ENCODE measurements at regions not wholly inside any gene's neighbourhood (a gene's known extent, or its start where the extent isn't known, plus 50 kb on each side); places are given as distances from the start of the nearest gene placed in this dataset.

GRCh38 chr2:129478902-129479517 is 500.5 kb upstream of the RAB6C start:
- H3K4me3 ChIP-seq (replicated peaks in 1 of 3; ENCODE audit: insufficient read depth in 1 of 3, low read depth in 1 of 3, low read length in 3 of 3): no peak overlapping the region
- no peaks in the 10 kb centered on the region for H3K27me3 ChIP-seq (ENCODE audit: control insufficient read depth in 2 of 2, insufficient read depth in 2 of 2, low read length in 2 of 2)
- H3K4me1 ChIP-seq (ENCODE audit: control insufficient read depth, extremely low read depth, insufficient read depth, low read length): no peaks in the 10 kb centered on the region
- CTCF ChIA-PET: no interaction called here
- no peaks in the 10 kb centered on the region for H3K79me2 ChIP-seq (ENCODE audit: control insufficient read depth, insufficient read depth, low read length)
- no peak for TF ChIP-seq POLR2A (IDR thresholded peaks at IDR 0.05; ENCODE audit: low read depth, low read length)
- no peak for TF ChIP-seq POLR2AphosphoS5 (IDR thresholded peaks at IDR 0.05; ENCODE audit: insufficient read depth, low read depth, low read length)
- TF ChIP-seq FOS (IDR thresholded peaks at IDR 0.05; ENCODE audit: borderline replicate concordance, insufficient read depth, low read length): no peak
- TF ChIP-seq GATA2 (IDR thresholded peaks at IDR 0.05; ENCODE audit: insufficient read depth, insufficient read length, low read depth, low read length): no peak
- TF ChIP-seq EZH2 (IDR thresholded peaks at IDR 0.05; ENCODE audit: borderline replicate concordance, low read depth, low read length, severe bottlenecking): no peak
- no peak for TF ChIP-seq CTCF (IDR thresholded peaks at IDR 0.05; ENCODE audit: extremely low read depth in 1 of 2, insufficient read depth in 1 of 2, low read depth in 1 of 2, low read length in 2 of 2)
- TF ChIP-seq JUN (IDR thresholded peaks at IDR 0.05; ENCODE audit: borderline replicate concordance, insufficient read depth, insufficient read length, low read depth): no peak
- TF ChIP-seq MYC (IDR thresholded peaks at IDR 0.05; ENCODE audit: low read depth, low read length): no peak
- no peak for TF ChIP-seq MAX (IDR thresholded peaks at IDR 0.05; ENCODE audit: insufficient read depth, insufficient read length)
- H3K9me1 ChIP-seq (replicated peaks; ENCODE audit: control insufficient read depth, extremely low read depth, insufficient read depth, low read length): no peaks in the 10 kb centered on the region
- no peak overlapping the region for H2AFZ ChIP-seq (ENCODE audit: low read depth, low read length)
- POLR2A ChIA-PET: no interaction called here
- H3K36me3 ChIP-seq (ENCODE audit: control insufficient read depth in 2 of 2, extremely low read depth in 1 of 2, insufficient read depth in 2 of 2, low read length in 2 of 2): no peaks in the 10 kb centered on the region
- no peak for FAIRE-seq
- H3K9ac ChIP-seq (replicated peaks; ENCODE audit: extremely low read depth, insufficient read depth, low read length): no peak overlapping the region
- no peak for DNase-seq (ENCODE audit: low read depth, low spot score)
- no peaks in the 10 kb centered on the region for H4K20me1 ChIP-seq (replicated peaks; ENCODE audit: control insufficient read depth, extremely low read depth, insufficient read depth, low read length)
- no peaks in the 10 kb centered on the region for H3K9me3 ChIP-seq (replicated peaks; ENCODE audit: control insufficient read depth, insufficient read depth, low read length)
- intact Hi-C loops (cut with micrococcal nuclease): no loop called here
- H3K27ac ChIP-seq (ENCODE audit: insufficient read depth, low read depth, low read length): no peak overlapping the region
- H3K4me2 ChIP-seq (ENCODE audit: insufficient read depth, low read length): no peak overlapping the region
- BruUV-seq (replicated peaks): no TSS peak
- dilution Hi-C loops (cut with MboI; ENCODE audit: extremely low pct_ligation_motif_present, low sequenced_read_pairs): no loop called here
